GM18508 (cell line): ENCODE measurements at regions not wholly inside any gene's neighbourhood (a gene's known extent, or its start where the extent isn't known, plus 50 kb on each side); places are given as distances from the start of the nearest gene placed in this dataset.
"Not testable (repeated sequence)": the region's sequence is repeated elsewhere in the genome, so short reads cannot be mapped to it uniquely, and the experiment has no call there.

Source experiments
- ATAC-seq: cut with Tn5 transposase; IDR thresholded peaks from one replicate; pipeline ENCODE4 v1.9.1; 2021; ENCODE audit warnings: moderate number of reproducible peaks; ENCODE audit not compliant: insufficient read depth, unreplicated experiment

DNA sequence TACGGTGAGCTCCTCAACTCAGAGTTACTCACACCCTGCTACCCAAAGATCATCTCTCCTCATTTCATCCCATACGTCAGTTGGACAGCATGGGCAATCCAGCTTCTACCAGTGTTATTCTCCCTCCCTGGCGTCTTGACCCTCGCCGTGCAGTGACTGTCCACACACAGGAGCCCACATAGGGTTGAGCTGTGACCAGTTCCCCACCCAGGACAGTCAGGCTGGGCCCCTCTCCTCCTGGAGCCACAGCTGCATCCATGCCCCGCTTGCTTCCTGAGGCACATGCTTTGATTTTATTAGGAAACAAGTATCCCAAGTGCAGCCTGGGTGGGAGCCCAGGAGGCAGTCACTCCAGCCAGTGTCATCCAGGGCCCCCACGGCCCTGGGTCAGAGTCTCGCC, 140.3 kb upstream of the SFSWAP start:
- ATAC-seq = no peak

DNA sequence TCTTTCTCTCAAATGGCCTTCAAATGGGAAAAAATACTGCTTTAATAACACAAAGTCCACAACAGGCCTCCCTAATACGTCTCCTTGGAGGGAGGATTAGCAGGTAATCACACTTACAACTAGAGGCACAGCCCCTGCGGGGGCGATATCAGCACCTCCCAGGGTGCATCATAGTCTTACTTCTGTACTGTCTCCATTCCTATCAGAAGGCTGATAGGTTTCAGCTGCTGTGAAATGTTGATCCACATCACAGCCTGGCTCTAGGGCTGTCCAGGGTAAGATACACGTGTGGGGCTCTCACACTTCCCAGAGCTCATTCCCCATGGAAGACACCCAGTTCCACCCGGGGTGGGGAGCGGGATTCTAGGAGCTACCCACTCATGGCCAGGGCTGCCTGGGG, 139.1 kb upstream of the SFSWAP start:
- no peak for ATAC-seq

DNA sequence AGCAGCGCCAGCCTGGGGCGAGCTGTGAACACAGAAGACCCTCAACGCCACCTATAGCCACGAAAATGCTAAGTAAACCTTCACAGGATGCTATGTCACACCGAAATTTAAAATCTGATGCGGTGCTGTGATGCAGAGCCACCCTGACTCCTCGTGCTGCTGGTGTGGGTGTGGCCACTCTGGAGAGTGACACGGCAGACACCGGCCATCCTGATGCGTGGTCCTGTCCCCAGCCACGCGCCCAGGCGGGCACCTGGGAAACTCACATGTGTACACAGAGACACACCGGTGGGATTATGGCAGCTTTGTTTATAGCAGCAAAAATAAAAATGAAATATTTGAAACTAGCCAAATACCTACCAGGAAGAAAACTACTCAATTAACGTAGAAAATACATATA, 138.3 kb upstream of the SFSWAP start:
- no peak for ATAC-seq

DNA sequence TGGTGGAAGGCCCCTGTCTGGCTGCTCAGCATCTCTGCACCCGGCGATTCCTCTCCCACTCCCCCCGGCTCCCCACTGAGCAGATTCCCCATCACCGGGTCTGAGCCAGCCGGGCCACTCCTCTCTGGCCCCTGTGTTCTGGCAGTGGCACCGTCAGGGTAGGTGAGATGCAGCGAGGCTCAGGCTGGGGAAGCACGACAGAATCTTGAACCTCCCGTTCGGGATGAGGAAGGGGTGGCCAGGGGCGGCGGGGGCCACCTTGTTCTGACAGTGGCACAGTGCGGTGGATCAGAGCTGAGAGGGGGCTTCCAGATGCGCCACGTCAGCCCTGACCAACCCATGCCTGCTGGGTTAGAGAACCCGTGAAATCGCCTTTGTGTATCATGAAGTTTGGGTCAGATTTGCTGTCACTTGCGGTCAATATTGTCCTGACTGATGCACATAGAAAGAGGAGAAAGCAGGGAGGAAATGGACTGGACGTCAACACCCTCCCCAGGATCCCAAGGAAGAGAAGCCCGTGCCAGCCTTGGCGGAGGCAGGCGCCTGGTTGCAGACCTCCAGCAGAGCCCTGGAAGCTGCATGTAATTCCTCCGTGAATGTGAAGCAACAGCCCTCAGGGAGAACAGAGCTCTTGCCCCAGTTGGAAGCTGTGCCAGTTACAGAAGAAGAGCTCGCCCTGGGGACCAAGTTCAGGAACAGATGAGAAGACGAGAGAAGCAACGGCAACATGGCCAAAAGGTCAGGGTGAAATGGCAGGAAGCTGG, 137.1 kb upstream of the SFSWAP start:
- ATAC-seq = no peak

DNA sequence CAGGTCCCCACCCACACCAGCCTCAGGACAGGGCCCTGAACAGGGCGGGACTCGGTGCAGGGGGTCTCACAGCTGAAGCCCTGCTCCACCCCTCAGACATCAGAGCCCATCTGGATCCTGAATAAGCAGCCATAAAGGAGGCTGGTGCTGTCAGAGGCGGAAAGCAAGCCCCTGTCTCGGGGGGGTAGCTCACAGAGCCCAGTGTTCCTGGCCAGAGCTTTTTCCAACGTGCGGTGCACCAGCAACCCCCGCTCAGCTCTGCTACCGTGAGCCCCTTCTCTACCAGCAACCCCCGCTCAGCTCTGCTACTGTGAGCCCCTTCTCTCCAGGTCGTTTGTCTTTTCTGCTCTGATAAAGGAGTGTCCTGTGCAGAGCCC, 136.5 kb upstream of the SFSWAP start:
- ATAC-seq = no peak

DNA sequence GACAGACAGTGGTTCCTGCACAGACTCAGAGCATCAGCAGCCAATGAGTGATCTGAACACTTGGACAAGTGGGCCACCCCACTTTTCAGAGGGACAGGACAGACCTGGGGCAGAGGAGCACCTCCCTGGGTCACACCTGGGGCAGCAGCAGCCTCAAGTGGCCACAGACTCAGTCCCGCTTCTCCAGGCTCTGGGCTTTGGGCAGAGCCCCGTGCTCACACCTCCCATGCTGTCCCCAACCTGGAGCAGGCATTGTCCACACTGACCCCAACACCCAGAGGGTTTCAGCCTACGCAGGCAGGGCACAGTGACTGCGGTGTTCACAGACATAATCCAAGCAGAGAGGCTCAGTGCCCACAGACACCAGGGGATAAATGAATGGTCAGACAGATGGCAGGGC, 135.5 kb upstream of the SFSWAP start:
- no peak for ATAC-seq

DNA sequence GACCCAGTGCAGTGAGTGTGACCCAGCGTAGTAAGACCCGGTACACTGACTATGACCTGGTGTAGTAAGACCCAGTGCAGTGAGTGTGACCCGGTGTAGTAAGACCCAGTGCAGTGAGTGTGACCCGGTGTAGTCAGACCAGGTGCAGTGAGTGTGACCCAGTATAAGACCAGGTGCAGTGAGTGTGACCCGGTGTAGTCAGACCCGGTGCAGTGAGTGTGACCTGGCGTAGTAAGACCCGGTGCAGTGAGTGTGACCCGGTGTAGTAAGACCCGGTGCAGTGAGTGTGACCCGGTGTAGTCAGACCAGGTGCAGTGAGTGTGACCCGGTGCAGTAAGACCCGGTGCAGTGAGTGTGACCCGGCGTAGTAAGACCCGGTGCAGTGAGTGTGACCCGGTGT, 134.2 kb upstream of the SFSWAP start:
- ATAC-seq = not testable (repeated sequence)

DNA sequence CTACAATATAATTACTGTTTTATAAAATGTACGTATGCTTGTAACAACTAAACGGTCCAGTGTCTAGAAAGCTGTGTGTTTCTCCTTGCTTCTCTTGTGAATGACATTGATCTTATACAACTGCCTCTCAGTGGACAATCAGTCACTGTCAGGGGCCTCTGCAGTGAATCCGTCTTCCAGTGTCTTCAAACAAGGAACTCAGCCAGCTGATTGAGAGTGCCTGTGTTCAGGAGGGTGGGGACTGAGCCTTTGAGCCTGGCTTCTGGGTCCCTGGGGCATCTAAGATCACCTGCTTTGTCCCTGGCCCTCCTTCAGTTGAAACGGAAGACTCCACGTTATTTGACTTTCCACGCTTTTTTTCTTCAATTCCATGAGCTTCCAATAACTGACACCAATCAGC, 133.1 kb upstream of the SFSWAP start:
- no peak for ATAC-seq

DNA sequence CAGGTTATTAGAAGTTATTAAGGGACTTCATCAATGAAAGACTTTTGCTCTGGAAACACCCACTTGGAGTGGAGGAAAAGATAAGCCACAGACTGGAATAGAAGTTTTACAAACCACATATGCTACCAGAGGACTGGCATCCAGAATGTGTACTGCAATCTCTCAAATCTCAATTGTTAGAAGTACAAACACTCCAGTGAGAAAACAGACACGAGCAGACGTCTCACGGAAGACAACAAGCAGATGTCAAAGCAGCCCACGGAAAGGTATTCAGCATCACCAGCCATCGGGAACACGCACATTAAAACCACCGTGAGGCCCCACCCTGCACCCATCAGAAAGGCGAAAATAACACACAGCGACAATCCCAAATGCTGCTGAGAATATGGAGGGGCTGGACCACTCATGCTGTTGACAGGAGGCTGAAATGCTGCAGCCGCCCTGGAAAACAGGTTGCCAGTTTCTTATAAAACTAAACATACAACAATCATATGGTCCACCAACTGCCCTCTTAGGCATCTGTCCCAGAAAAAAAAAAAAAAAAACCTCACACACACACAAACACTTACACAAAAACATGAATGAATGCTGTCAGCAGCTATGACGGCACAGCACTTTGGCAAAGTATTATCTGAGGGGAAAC, 131.9 kb upstream of the SFSWAP start:
- no peak for ATAC-seq

DNA sequence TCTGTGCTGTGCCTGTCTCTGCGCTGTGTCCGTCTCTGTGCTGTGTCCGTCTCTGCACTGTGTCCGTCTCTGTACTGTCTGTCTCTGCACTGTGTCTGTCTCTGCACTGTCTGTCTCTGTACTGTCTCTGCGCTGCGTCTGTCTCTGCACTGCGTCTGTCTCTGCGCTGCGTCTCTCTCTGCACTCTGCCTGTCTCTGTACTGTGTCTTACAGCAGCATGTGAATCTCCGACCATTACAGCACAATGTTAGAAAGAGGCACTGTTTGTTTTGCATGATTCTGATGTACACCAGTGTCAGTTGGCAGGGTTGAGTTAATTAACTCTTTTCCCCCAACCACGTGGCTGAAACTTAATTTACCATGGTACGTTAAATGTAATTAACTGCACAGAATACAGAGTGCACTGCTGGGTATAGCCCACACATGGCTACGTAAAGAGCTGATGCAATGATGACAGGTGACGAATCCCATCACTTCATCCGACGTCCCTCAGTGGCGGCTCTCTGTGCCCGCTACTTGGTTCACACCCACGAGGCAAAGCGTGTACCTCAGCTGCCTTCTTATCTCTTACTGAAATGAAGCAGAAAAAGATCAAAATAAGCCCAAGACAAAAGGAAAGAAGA, 127.7 kb upstream of the SFSWAP start:
- no peak for ATAC-seq

DNA sequence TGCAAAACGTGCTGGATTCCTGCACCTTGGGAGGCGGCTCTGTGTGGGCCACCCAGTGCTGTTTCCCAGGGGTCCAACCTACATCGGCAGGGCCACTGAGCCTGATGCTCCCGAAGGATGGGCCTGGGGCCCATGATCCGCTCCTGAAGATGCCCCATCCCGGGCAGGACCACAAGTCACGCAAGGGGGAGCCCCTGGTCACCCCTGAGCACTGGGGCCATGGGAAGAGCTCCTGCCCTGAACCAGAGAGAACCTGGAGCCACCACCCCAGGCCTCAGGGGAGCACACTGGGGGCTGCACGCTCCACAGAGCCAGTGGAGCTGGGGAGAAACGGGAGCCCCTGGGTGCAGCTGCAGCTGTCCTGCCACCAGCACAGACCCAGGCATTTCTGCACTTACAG, 124.6 kb upstream of the SFSWAP start:
- no peak for ATAC-seq

DNA sequence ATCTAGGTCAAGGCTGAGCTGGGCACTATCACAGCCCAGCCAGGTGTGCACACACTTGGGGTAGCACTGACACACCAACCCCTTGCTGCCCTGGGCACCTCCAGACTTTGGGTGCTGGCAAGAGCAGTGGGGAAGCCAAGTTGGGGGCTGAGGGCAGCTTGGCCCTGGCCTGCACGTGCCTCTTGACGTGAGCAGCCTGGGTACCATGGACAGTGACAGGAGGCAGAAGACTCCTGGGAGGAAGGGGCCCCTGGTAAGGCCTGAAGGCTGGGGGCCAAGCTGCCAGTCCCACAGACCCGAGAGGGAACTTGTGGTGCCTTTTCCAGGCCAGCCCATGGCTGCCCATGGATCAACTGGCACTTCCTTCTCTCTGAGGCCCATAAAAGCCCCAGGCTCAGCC, 124.1 kb upstream of the SFSWAP start:
- ATAC-seq = no peak

DNA sequence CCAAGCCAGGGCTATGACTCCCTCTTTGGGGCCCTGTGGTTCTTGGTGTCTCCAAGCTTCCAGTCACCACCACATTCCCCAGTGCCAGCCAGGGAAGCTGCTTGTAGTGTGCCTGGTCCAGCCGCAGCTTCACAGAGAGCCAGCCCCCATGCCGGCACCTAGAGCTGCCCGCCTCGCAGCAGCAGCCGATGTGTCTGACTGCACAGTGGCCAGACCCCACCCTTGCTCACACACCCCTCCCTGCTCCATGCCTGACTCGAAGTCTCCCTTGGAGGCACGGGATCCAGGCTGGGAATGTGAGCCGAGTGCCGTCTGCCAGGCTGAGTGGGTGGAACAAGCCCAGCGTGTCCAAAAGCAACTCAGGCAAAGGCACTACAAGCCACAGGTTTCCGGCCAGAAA, 123.3 kb upstream of the SFSWAP start:
- no peak for ATAC-seq

DNA sequence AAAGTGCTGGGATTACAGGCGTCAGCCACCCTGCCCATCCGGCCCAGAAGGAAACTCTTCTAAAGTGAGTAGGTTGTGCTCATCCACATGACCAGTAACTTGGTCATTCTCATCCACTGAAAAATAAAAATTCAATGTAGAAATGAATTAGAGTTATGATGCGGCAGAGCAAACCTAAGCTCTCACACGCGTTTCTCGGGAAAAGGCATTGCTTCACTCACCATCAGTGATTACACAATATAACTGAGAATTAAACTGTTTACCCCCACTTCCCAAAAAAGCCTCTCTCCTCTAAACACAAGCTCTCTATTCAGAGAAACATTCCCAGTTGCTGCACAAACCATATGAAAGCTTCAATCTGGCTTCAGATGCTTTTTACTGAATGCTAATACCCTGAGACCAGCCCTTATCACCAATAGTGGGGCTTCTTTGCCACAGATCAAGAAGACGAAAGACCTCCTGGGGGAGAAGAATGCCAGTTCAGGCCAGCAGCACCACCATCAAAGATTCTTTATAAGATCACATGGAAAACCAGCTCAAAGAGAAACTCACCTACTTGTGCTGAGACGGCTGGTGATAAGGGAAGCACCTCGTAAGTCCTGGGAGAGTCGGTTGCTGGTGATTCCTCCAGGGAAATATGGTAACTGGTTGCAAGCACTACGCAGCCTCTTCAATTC, 121.5 kb upstream of the SFSWAP start:
- no peak for ATAC-seq

DNA sequence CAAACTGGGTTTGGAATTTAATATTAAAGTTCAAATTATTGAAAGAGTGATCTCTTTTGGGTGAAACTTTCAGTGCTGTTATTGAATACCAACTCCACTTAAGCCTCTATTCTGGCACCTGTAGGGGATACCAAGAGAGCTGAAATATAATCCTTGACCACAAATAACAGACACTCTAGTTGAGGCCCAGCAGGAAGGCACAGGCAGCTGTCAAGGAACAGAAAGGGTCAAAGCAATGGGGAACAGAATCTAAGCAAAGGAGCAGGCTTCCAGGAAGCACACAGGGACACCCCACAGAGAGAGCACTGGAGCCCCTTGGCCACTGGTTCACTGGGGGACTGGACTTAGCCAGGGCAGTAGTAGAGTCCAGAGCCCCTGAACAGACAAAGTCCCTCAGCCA, 120.9 kb upstream of the SFSWAP start:
- ATAC-seq = no peak

DNA sequence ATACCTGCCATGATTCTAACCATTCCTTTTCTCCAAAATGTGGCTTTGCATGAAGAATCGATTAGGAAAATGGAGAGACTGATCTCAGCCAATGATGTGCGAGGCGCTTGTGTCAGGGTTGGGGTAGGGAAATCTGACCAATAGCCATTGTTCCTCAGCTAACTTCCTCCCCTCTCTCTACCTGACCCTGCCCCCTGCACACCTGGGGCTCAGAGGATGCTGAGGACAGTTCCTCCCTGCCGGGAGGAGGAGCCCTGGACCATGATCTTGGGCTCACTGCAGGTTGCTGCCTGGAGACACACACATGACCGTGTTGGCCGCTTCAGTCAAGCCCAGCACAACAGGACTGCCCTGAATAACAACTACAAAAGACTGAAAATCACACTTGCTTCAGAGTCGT, 119.8 kb upstream of the SFSWAP start:
- ATAC-seq = no peak

DNA sequence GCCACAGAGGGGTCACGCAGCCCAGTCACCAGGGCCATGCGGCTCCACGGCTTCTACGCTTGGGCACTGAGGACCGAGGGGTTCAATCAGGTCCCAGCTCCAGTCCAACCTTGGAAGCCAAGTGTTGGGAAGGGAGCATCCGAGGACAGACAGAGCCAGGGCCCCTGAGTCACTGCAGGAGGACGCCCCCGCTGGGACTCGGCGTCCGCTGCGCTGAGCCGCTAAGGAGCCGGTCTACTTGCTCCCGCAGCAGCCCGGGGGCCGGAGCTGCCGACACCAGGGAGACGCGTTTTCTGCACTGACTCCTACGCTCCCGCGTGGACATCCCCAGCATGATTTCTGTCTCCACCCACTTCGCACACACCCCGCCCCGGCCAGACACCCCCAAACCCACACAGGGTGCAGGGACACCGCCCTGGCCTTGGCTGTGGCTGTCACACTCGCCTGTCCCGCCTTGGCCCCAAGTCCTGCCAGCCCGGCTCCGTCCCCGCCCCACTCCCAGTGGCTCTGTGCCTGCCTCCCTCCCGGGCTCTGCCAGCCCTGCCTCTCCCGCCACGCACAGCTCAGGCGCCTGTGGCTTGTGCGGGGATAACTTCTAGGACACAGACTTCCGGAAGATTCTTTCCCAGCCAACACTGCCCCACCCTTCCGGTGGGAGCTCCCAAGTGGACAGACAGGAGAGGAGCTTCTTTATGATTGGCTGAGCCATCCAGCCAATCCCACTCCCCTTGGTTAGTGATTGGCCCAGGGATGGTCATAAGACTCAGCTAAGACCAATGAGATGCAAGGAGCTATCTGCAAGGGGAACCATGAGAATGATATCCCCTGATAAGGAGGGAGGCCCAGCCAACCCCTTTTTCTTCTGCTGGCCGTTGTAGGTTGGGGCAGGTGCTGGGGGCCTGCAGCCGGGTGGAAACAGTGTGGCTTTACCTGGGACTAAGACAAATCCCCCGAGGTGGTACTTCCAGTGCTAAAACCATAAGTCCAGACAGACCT, 118.9 kb upstream of the SFSWAP start:
- ATAC-seq = no peak

DNA sequence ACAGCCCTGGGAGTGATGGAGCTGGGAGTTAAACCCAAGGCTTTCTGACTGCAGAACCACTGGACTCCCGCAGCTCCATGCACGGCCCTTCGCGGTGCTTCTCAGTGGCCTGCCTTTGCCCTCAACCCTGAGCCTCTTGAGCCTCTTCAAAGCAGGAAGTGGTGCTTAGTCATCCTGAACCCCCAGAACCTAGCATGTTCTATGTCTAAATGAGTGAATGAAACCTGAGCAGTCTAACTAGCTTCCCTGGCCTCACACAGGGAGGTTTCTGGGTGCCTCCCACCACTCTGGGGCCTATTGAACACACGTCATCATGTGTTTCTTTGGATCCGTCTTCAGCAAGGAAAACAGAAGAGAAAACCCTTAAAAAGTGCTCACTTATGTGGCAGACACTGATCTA, 117.9 kb upstream of the SFSWAP start:
- ATAC-seq = peak; percentile 97

DNA sequence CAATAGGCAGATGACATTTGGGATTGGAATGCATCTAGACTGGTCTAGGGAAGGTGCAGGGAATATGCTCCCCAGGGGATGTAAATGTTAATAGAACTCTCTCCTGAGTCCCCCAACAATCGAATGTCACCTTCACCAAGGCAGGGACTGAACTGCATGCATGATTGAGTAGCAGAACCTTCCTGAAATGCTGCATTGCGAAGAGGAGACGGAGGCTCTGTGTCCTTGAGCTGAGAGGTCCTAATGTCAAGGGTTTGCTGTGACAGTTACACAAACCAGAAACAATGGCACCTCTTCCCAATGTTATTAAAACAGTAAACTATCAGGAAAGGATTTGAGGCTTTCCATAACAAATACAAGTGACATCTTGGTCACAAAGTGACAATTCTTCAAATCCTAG, 117.5 kb upstream of the SFSWAP start:
- no peak for ATAC-seq

DNA sequence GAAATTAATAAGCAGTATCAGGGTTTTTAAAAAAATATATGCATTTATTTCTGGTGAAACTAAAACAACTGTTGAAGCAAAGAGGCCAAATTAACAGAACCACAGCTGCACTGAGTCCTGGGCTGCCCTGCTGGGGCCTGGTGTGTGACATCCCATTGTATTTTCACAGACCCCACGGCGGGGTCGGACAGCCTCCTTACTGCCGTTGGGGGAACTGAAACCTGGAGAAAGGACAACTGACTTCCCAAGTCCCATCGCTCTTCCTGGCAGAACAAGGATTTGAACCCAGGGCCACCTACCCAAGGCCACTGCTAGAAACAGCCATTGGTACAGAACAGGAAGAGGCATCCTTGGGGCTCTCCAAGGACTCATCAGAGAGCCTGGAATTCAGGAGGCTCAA, 114.8 kb upstream of the SFSWAP start:
- no peak for ATAC-seq
